AG08396 (cell line): ENCODE measurements at regions not wholly inside any gene's neighbourhood (a gene's known extent, or its start where the extent isn't known, plus 50 kb on each side); places are given as distances from the start of the nearest gene placed in this dataset.
A peak's percentile ranks its signal among the peaks of the same experiment; 100 is the strongest.
"Not testable (repeated sequence)": the region's sequence is repeated elsewhere in the genome, so short reads cannot be mapped to it uniquely, and the experiment has no call there.

Experiments used
- DNase-seq: peaks from one replicate; pipeline ENCODE4 v3.0.0; 2012; ENCODE audit warnings: low spot score, mixed read lengths

DNA sequence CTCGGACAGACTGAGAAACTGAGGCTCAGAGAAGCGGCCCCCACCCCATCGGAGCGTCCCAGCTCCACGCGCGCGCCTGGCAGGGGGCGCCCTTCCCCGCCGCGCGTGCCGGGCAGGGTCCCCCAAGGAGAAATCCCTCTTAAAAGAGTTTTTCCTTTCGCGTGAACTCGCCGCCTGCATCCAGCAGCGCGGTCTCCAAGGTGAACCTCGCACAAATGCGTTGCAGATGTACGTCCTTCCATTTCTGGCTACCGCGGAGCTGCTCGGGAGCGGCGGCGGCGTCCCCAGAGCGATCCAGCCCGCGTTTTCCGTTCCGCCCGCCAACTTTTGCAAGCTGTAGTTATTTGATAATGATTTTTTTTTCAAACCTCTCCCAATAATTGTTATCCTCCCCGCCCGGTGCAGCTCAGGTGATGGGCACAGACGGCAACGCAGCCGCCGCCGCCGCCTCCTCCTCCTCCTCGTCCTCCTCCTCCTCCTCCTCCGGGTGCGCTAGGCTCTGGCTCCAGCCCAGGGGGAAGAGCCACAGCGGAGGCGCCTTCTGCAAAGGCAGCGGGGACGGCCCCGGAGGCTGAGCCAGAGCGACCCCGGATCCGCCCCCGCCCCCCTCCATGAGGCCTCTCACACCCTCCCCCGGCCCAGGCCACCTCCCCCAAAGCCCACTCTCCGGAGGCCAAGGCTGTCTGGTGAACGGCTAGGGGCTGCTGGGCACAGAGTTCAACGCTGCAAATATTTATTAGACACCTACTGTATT is 74.0 kb upstream of the CUX1 start:
- DNase-seq, result peak; percentile 81

DNA sequence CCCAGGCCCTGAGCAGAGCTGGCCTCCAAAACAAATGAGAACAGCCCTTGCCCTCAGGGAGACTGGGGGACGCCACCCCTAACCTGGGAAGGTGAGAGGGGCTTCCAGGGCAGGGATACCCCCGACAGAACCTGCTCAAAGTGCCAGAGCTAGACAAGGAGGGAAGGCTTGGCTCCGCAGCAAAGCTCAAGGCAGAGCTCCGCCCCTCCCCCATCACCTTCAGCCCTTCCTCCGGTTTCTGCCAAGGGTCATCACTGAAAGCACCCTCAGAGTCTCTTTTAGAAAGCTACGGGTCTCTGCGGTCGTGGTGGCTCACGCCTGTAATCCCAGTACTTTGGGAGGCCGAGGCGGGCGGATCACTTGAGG is 73.4 kb upstream of the CUX1 start:
- no peak for DNase-seq

DNA sequence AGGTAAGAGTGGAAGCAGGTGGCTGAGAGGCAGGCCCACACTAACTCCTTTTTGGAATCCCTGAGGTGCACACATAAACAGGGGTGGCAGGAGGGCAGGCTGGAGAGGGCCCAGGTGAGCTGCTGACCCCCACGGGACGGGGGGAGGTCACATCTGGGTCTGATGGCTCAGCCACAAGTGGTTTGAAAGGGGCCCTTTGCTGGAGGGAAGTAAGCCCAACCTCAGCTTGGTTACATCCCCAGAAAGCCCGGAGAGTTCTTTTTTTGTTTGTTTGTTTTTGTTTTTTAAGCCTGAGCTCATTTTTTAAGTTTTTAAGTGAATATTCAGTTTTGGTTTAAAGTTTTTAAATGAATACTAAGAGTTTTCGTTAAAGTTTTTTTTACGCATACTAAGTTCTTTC is 72.8 kb upstream of the CUX1 start:
- no peak for DNase-seq

- DNase-seq, result no peak
Observed at GRCh38 chr7:101746314-101746713, 71.1 kb upstream of the CUX1 start.

DNA sequence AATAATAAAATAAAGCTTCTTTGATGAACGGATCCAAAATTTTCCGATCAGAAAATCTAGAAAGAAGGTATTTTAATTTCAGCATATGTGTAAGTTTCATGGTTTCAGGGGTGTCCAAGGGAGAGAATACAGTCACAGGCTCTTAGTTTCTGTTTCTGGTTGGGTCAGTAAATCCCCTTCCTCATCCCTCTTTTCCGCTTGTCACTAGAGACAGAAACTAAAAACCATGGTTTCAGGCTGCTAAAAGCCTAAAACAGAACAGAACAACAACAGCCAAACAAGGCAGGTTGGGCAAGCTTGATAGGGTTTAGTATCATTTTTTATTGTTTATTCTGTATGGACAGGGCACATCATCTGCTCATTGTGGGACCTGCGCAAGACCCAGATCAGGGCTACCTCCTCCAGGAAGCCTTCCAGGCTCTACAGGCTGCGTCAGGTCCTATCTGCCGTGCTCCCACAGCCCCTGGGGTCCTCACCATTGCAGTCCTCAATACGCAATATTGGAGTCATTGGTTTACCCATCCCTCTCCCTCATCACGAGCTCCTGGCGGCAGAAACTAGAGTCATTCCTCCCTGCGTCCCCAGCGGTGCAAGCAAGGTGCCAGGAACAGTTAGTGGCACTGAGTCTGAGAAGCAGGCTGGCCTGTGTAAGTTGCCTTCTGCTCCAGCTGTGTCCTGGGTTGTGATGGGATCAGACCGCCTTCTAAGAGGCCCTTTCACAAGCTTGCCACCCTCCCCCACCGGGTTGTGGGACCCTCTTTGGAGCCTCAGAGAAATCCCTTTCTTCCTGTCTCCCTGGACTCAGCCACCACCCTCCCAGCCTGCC is 70.2 kb upstream of the CUX1 start:
- DNase-seq, result no peak

DNA sequence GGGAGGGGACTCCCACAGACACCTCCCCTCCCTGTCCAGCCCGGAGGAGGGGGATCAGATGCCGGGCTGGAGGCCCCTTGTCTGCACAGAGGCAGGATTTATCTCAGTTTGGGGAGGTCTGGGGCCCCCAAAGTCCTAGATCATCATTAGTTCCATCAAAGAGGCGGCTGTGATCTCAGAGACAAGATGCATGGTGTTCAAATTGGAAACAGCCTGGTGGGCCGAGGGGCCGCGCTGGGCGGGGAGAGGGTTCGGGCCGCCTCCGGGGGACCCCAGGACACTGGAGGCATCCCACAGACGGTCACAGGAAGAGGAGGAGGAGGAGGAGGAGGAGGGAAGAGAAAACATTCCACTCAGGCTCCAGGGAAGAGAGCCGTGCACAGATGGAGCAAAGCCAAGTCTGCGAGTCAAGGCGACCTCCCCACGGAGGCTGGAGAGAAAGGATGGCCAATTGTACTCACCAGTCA is 69.5 kb upstream of the CUX1 start:
- no peak for DNase-seq

DNA sequence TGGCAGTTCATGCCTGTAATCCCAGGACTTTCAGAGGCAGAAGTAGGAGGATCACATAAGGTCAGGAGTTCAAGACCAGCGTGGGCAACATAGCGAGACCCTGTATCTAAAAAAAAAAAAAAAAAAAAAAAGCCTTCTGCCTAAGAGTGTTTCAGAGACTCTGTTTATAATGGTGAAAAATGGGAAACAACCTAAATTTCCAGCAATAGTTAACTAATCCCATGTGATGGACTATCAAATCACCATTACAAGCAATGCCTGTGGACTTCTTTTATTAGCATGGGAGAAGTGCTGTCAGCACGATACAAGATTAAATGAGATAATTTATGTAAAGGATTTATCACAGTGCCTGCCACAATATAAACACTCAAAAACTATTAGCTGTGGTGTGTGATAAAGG is 67.5 kb upstream of the CUX1 start:
- no peak for DNase-seq

DNA sequence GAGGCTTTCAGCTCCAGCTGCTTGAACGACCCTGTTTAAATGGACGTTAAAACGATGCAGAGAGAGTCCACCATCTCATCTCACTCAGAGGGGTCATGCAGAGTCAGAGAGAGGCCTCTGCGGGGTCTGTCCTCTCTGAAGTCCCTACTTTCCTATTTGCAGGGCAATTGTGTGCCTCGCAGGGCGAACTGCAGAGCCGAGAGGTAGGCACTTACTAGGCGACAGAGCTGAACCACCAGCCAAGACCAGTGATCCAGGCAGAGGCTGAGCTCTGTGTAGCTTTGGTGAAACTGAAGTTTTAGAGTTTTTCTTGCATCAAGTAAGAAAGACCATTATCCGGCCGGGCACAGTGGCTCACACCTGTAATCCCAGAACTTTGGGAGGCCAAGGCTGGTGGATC is 64.1 kb upstream of the CUX1 start:
- DNase-seq, result no peak

- peak; percentile 59 for DNase-seq
Observed at GRCh38 chr7:101754424-101755159, 62.8 kb upstream of the CUX1 start.

DNA sequence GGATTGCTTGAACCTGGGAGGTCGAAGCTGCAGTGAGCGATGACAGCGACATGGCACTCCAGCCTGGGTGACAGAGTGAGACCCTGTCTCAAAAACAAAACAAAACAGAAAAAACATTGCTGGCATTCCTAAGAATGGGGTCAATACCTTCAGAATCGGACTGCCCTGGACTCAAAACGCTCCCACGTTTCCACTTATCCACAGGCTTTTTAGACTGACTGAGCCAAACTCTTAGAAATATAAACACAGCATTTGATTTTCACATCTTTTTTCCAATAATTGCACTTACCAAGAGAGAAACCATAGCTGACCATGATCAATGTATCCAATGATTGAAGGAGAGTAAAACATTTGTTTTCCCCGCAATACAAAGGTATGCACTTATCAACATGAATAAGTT is 59.5 kb upstream of the CUX1 start:
- DNase-seq, result no peak

DNA sequence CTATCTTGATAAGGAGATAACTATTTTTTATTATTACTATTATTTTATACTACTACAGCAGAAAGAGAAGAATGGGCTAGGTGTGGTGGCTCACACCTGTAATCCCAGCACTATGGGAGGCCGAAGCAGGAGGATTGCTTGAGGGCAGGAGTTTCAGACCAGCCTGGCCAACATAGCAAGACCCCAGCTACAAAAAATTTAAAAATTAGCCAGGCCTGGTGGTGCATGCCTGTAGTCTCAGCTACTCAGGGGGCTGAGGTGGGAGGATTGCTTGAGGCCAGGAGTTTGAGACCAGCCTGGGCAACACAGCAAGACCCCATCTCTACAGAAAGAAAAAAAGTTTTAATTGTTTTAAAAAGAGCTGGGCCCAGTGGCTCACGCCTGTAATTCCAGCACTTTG is 58.9 kb upstream of the CUX1 start:
- DNase-seq, result not testable (repeated sequence)

- no peak for DNase-seq
Observed at GRCh38 chr7:101764221-101764620, 53.2 kb upstream of the CUX1 start.

DNA sequence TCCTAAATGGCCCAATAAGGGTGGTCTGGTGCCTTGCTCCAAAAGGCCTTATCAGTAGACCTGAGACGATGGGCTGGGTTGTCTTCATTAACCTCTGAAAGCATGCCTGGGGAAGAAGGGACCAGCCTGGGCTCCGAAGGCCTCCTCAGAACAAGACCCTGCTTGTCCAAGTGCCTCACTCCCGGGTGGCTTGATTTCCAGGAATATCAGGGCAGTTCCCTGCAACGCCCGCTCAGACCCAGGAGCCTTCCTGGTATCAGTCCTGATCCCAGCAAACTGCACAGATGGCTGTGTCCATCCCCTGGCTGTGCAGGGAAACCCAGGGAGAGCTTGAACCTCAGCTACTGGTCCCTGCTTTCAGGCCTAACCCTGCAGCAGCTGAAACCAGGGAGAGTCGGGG is 49.9 kb upstream of the CUX1 start:
- DNase-seq, result no peak
